Daoy (cell line): ENCODE measurements at regions not wholly inside any gene's neighbourhood (a gene's known extent, or its start where the extent isn't known, plus 50 kb on each side); places are given as distances from the start of the nearest gene placed in this dataset.

Experiments
- DNase-seq: peaks from one replicate; pipeline ENCODE4 v3.0.0-alpha.2; 2015; ENCODE audit warnings: low read depth

GRCh38 chr21:26653430-26653829 lies 80.3 kb upstream of the CYYR1 start:
- DNase-seq, result no peak

- DNase-seq, result no peak
These were observed 79.8 kb upstream of the CYYR1 start for GRCh38 chr21:26652854-26653253.

- no peak for DNase-seq
These were observed 68.0 kb upstream of the CYYR1 start for GRCh38 chr21:26641062-26641461.

GRCh38 chr21:26637201-26637745 lies 64.2 kb upstream of the CYYR1 start:
- DNase-seq, result no peak

DNA sequence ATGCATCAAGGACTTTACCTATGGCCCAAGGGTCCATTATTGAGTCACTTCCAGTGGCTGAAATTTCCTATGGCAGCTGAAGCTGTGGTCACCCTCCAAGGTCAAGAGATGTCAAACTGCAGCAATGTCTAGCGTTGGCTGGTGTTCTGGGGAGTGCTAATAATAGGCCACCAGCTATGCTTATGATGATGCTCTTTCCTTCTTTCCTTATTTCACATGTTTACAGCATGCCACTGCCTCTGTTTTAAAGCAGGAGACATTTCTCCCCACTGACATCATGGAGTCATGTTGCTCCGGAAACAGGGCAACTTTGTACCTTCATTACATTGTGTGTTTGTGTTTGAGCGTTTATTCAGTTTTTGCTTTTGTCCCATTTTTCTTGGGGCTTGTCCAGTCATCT lies 62.6 kb upstream of the CYYR1 start:
- DNase-seq, result no peak

DNA sequence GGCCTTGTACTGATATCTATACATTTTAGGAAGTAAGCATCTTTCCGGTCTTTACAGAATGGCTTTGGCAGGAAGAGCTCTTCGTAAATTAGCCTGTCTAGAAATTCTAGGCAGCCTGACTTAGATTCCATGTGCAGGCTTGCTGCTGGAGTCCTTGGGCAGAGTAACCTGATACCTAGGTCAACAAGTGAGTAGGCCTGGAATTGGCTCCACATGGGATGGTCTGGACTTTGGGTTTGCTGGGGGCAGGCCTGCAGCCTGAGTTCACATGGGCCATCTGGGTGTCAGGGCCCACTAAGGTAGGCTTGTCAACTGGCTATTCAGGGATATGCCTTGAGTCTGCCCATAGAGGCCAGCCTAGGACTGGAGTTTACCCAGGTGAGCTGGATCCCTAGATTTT lies 59.6 kb upstream of the CYYR1 start:
- DNase-seq, result no peak

DNA sequence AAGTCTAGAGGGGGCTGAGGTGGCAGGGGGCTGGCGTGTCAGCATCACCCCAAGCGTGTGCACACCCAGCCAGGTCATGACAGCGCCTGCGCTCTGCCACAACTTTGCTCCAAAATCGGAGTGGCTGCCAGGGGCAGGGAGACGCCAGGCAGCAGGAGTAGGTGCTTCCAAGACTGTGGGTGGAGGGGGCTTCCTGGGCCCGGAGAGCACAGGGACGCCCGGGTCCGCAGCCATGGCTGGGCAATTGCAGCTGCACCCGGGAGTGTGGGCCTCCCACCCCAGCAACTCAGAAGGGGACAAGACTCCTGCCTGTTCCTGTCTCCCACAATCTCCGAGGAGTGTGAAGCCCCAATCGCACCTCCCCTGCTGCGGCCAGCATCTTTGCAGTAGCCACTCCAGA lies 53.1 kb upstream of the CYYR1 start:
- no peak for DNase-seq

DNA sequence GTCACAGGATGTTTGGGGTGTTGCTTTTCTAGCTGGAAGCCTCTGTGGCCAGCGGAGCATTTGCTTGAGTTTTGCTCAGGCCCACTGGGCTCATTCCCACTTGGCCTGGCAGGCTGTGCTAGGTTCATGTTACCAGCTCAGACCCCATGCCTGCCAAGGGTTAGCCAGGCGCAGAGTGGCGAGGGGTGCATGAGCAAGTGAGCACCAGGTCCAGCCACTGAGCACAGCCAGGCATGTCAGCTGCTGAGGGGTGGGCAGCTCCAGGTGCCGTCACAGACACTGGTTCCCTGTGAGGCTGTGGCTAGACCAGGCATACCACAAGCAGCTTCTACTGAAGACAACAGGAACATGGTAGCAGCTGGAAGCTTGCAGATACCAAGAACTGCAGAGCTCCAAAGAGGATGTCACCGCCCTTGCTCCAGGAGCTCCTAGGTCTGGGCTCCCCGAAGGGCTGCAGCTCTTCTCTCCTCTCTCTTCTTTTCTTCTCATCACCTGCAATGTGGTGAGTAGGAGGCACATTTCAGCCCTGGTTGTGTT lies 52.0 kb upstream of the CYYR1 start:
- no peak for DNase-seq
